ENCODE measurements at regions not wholly inside any gene's neighbourhood (a gene's known extent, or its start where the extent isn't known, plus 50 kb on each side); places are given as distances from the start of the nearest gene placed in this dataset.

DNA sequence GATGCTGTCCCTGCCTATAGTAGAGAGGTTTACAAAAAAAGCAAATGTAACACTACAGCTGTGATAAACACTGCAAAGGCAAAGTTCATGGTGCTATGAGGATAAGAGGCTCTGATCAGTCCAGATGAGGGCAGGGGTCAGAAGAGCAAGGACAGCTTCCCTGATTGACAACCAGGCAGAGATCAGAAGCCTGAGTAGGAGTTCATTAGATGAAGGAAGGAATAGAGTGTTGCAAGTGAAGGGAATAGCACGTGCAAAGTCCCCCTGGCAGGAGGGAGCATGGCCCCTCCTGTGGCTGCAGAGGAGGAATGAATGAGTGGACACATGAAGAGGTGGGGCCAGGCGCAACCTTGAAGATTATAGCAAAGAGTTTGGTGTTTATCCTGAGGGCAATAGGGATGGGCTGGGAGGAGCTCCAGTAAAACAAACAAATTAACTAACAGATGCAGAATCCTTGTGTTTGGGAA is 208.4 kb upstream of the IRX5 start:
- H3K4me2 ChIP-seq, result no peak overlapping the region
- POLR2A ChIA-PET, result no interaction called here
- H3K4me3 ChIP-seq, result no peak overlapping the region
- no peak for DNase-seq (ENCODE audit: low read depth in 1 of 2, low spot score in 1 of 2)
- WGBS (ENCODE audit: missing lambda C conversion rate), result 11% methylated on average over 2 of the region's 2 CpGs
- H3K9me3 ChIP-seq, result 0 out of 3 replicates have a peak, but pooled peaks cover 4% of the 10 kb centered on the region
- no peak for FAIRE-seq
- no peak overlapping the region for H3K27ac ChIP-seq
- TF ChIP-seq EHF (CRISPR knock-in tag; IDR thresholded peaks at IDR 0.05) (no peak), RFX5 (IDR thresholded peaks at IDR 0.05) (no peak), JUNB (IDR thresholded peaks at IDR 0.05) (no peak), SREBF2 (IDR thresholded peaks at IDR 0.05) (no peak), RAD21 (conservative IDR thresholded peaks at IDR 0.05 in 1 of 2, IDR thresholded peaks at IDR 0.05 in 1 of 2) (no peak), ZC3H11A (IDR thresholded peaks at IDR 0.05) (no peak), CEBPB (IDR thresholded peaks at IDR 0.05) (no peak), CHD2 (IDR thresholded peaks at IDR 0.05; ENCODE audit: low read length, partially characterized antibody) (no peak), TFCP2L1 (CRISPR knock-in tag; IDR thresholded peaks at IDR 0.05) (no peak), BHLHE40 (IDR thresholded peaks at IDR 0.05; ENCODE audit: low read depth, low read length) (no peak), CHD4 (IDR thresholded peaks at IDR 0.05; ENCODE audit: borderline replicate concordance) (no peak), HOXA7 (CRISPR knock-in tag; IDR thresholded peaks at IDR 0.05) (no peak), ESRRA (IDR thresholded peaks at IDR 0.05; ENCODE audit: borderline replicate concordance, low read length) (no peak), SMC3 (IDR thresholded peaks at IDR 0.05) (no peak), TP53 (CRISPR knock-in tag; IDR thresholded peaks at IDR 0.05) (no peak), ZSCAN20 (CRISPR knock-in tag; IDR thresholded peaks at IDR 0.05) (no peak)
- TF ChIP-seq, protein P1, sequence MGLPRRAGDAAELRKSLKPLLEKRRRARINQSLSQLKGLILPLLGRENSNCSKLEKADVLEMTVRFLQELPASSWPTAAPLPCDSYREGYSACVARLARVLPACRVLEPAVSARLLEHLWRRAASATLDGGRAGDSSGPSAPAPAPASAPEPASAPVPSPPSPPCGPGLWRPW (IDR thresholded peaks at IDR 0.05), result no peak
- TF ChIP-seq, protein P2, sequence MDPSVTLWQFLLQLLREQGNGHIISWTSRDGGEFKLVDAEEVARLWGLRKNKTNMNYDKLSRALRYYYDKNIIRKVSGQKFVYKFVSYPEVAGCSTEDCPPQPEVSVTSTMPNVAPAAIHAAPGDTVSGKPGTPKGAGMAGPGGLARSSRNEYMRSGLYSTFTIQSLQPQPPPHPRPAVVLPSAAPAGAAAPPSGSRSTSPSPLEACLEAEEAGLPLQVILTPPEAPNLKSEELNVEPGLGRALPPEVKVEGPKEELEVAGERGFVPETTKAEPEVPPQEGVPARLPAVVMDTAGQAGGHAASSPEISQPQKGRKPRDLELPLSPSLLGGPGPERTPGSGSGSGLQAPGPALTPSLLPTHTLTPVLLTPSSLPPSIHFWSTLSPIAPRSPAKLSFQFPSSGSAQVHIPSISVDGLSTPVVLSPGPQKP (IDR thresholded peaks at IDR 0.05; ENCODE audit: low read depth, low read length), result no peak
- TF ChIP-seq, protein P3, sequence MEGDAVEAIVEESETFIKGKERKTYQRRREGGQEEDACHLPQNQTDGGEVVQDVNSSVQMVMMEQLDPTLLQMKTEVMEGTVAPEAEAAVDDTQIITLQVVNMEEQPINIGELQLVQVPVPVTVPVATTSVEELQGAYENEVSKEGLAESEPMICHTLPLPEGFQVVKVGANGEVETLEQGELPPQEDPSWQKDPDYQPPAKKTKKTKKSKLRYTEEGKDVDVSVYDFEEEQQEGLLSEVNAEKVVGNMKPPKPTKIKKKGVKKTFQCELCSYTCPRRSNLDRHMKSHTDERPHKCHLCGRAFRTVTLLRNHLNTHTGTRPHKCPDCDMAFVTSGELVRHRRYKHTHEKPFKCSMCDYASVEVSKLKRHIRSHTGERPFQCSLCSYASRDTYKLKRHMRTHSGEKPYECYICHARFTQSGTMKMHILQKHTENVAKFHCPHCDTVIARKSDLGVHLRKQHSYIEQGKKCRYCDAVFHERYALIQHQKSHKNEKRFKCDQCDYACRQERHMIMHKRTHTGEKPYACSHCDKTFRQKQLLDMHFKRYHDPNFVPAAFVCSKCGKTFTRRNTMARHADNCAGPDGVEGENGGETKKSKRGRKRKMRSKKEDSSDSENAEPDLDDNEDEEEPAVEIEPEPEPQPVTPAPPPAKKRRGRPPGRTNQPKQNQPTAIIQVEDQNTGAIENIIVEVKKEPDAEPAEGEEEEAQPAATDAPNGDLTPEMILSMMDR (IDR thresholded peaks at IDR 0.05), result no peak
- TF ChIP-seq, protein P4, sequence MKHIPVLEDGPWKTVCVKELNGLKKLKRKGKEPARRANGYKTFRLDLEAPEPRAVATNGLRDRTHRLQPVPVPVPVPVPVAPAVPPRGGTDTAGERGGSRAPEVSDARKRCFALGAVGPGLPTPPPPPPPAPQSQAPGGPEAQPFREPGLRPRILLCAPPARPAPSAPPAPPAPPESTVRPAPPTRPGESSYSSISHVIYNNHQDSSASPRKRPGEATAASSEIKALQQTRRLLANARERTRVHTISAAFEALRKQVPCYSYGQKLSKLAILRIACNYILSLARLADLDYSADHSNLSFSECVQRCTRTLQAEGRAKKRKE (CRISPR knock-in tag; IDR thresholded peaks at IDR 0.05; ENCODE audit: low read depth), result no peak
- H3K4me1 ChIP-seq, result no peaks in the 10 kb centered on the region
- no peak for ATAC-seq
- CTCF ChIA-PET, result no interaction called here

DNA sequence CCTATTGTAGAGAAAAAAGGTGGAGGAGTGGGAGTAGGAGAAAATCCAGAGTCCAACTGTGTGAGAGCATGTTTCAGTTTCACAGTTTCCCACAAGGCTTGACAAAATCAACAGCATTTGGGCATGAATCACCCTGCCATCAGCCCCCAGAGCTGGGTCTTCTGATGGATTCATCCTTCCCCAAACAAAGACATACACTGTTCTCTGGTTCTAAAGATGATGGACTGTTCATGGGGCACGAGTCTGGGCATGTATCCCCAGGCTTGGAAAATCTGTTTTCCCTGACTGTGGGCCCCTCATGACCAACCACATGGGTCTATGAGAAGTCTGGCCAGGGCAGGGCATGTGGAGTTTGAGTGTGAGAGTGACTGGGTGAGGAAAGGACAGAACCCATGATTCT is 210.4 kb upstream of the IRX5 start:
- ChIA-PET CTCF (no interaction called here), POLR2A (no interaction called here)
- H3K27ac ChIP-seq, result no peak overlapping the region
- 0% methylated on average over 1 of the region's 1 CpG for WGBS (ENCODE audit: missing lambda C conversion rate)
- H3K4me2 ChIP-seq, result no peak overlapping the region
- no peaks in the 10 kb centered on the region for H3K4me1 ChIP-seq
- ATAC-seq (no peak), DNase-seq (ENCODE audit: low read depth in 1 of 2, low spot score in 1 of 2) (no peak), FAIRE-seq (no peak)
- H3K9me3 ChIP-seq, result 0 out of 3 replicates have a peak, but pooled peaks cover 4% of the 10 kb centered on the region
- TF ChIP-seq RFX5 (IDR thresholded peaks at IDR 0.05) (no peak), ZSCAN20 (CRISPR knock-in tag; IDR thresholded peaks at IDR 0.05) (no peak), JUNB (IDR thresholded peaks at IDR 0.05) (no peak), HDAC2 (IDR thresholded peaks at IDR 0.05) (no peak)
- TF ChIP-seq, protein P5, sequence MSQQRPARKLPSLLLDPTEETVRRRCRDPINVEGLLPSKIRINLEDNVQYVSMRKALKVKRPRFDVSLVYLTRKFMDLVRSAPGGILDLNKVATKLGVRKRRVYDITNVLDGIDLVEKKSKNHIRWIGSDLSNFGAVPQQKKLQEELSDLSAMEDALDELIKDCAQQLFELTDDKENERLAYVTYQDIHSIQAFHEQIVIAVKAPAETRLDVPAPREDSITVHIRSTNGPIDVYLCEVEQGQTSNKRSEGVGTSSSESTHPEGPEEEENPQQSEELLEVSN (IDR thresholded peaks at IDR 0.05; ENCODE audit: borderline replicate concordance, low read depth), result no peak
- no peak overlapping the region for H3K4me3 ChIP-seq

All from A549 (cell line).